Embryonic facial prominence (tissue), 1 donor: ENCODE measurements at regions not wholly inside any gene's neighbourhood (a gene's known extent, or its start where the extent isn't known, plus 50 kb on each side); places are given as distances from the start of the nearest gene placed in this dataset.

Experiments
- DNase-seq: peaks from one replicate; pipeline ENCODE4 v3.0.0-alpha.2; 2016; ENCODE audit errors: extremely low spot score

- DNase-seq, result no peak
Observed at GRCh38 chr17:79473111-79473875, 137.6 kb downstream of the RBFOX3 start.

GRCh38 chr17:79470754-79471153 is 140.1 kb downstream of the RBFOX3 start:
- DNase-seq, result no peak

- no peak for DNase-seq
Observed at GRCh38 chr17:79469646-79470045, 141.2 kb downstream of the RBFOX3 start.

- DNase-seq, result no peak
Observed at GRCh38 chr17:79468183-79468944, 142.5 kb downstream of the RBFOX3 start.

DNA sequence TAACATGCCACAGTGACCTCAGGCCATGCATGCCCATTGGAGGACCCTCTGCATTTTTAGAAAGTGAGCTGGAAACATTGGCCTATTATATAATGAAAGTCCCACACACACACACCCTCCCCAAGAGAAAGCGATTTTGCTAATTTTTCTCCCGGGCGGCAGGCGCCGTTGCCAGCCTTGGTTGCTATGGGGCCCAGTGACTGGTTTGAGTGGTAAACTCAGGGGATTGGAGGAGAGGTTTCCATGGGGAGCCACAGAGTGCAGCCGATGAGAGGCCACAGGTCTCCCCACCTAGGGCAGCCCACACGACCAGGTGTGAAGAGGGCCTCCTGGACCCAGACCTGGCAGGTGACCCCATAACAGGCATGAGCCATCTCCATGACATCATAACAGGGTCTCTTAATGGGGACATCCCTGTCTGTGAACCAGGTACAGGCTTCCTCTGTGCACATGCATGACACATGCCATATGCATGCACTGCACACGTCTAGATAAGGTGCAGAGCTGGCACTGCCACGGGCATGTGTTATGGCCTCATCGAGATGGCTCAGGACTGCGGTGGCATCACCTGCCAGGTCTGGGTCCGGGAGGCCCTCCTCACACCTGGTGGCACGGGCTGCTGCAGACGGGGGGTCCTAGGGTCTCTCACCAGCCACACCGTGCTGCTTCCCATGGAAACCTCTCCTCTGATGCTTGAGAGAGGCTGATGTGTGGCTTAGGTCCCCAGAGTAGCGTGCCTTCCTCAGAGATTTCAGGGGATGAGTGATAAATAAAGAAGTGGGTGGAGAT is 144.1 kb downstream of the RBFOX3 start:
- DNase-seq, result no peak

DNA sequence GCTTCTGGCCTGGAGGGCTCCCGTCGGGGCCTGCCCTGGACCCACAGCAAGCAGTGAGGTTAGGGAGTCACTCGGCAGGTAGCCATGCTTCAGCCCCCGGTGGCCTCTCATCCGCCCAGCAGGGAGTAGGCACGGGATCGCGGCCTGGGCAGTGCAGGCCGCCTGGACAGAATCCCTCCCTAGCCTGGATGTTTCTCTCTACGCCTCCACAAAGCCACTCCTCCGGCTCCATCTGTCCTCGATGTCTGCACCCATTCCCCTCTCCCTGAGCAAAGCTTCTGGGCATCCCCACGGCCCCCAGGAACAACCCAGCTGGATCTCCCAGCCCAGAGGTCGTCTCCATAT is 145.2 kb downstream of the RBFOX3 start:
- no peak for DNase-seq

GRCh38 chr17:79465011-79465680 is 145.7 kb downstream of the RBFOX3 start:
- DNase-seq, result no peak

- no peak for DNase-seq
Observed at GRCh38 chr17:79464318-79465010, 146.4 kb downstream of the RBFOX3 start.

GRCh38 chr17:79463421-79464317 is 147.2 kb downstream of the RBFOX3 start:
- no peak for DNase-seq

GRCh38 chr17:79461041-79461440 is 149.8 kb downstream of the RBFOX3 start:
- no peak for DNase-seq

- DNase-seq, result no peak
Observed at GRCh38 chr17:79459846-79460245, 151.0 kb downstream of the RBFOX3 start.

DNA sequence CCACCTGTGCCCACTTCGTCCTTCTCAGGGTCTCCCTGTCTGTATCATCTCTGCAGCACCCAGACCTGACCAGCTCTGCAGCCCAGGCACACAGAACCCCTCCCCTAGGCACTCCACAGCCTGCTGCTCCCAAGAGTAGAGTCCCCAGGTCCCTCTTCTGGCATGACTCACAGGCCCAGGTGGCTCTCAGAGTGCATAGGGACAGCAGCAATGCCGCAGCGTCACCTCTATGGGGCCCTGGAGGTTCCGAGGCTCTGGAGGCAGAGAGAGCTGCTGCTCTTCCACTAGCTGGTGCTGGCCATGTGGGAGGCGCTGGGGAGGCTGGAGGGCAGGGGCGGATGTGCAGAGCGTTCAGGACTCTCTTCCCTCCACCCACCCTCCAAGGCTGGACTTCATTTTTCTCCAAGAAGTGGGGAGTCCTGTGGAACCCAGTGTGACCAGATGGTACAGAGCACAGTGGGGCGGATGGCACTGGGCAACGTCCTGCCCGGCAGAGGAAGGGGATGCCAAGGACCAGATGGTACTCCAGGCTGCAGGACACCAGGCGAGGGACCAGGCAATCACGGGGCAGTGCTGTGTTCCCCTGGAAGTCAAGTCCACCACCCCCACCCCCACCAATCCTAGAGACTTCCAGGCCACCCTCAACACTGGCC is 151.7 kb downstream of the RBFOX3 start:
- no peak for DNase-seq

GRCh38 chr17:79458356-79458755 is 152.5 kb downstream of the RBFOX3 start:
- DNase-seq, result no peak

DNA sequence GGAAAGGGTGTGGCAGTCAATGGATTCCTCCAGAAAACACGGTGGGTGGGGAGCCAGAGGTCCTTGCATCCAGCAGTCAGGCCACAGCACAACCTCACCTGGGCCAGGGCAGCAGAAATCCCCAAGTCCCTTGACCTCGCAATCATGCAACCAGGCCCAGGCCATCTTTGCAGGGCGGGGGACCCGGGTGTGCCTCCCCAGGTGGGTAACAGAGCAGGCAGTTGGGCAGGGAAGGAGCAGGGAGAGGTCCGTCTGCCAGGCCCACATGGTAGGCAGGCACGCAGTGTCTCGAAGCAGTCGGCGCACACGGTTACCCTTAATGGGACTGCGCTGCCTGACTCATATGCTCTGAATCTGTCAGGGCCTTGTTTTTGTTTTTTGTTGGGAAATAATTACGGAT is 153.0 kb downstream of the RBFOX3 start:
- DNase-seq, result no peak

GRCh38 chr17:79457376-79457775 is 153.5 kb downstream of the RBFOX3 start:
- DNase-seq, result no peak

GRCh38 chr17:79455636-79456035 is 155.2 kb downstream of the RBFOX3 start:
- DNase-seq, result no peak

DNA sequence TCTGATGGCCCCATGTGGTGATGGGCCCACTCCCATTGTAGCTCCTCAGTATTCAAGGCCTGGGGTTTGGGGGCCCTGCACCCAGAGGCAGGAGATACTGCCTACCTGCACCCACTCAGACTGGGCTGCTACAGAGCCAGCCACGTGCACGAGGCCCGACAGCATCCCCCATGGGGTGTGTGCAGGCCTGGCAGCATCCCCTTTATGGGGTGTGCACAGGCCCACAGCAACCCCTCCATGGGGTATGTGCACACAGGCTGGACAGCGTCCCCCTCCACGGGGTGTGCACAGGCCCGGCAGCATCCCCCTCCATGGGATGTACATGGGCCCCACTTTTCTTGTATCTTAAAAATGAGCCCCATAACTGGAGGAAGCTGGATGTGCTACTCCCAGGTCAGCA is 156.0 kb downstream of the RBFOX3 start:
- DNase-seq, result no peak

DNA sequence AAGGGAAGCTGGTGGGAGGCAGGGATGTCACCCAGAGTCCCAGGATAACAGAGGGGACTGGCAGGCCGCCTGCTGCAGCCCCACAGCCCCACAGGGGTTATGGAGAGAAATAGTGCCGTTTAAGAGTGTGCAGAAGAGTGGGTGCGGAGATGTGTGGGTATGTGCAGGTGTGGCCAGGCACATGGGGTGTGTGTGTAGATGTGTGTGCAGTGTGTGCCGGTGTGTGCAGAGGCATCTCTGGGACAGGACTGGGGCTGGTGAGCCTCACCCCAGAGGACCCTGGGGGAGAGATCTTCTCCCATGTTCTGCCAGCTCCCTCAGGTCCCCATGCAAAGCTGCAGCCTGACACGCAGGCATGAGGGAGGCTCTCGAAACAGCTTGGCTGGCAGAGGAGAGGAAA is 157.4 kb downstream of the RBFOX3 start:
- no peak for DNase-seq

DNA sequence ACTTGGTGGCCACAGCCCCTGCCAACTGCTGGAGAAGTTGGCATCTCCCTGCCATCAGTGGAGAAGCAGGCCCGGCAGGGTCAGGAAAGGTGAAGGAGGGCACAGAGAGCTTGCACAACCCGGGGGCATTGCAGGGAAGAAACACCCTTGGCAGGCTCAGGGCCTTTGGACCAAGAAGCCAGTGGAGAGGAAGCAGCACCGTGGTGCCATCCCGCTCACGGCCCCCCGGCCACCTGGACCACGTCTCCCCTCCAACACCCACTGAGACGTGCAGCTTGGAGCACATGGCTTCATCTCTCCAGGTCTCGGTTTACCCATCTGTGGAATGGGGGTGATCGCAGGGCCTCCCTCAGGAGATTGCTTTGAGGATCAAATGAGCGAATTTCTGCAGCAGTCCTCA is 158.1 kb downstream of the RBFOX3 start:
- DNase-seq, result no peak

- no peak for DNase-seq
Observed at GRCh38 chr17:79451167-79451566, 159.7 kb downstream of the RBFOX3 start.
